GM10248 (cell line): ENCODE measurements at regions not wholly inside any gene's neighbourhood (a gene's known extent, or its start where the extent isn't known, plus 50 kb on each side); places are given as distances from the start of the nearest gene placed in this dataset.

Source experiments
- CTCF ChIA-PET: fragments of 300-600 bp; sonication (Branson Sonifier 250); formaldehyde crosslinking; extraction: SDS; loops from one replicate; lab custom pipeline; 2021; ENCODE audit warnings: antibody characterized with exemption; lab: Yijun Ruan, JAX
- POLR2A ChIA-PET: fragments of 350-650 bp; sonication (Branson Sonifier 250); formaldehyde crosslinking; extraction: SDS; loops from one replicate; lab custom pipeline; 2020; ENCODE audit warnings: antibody characterized with exemption; lab: Yijun Ruan, JAX
- DNase-seq: peaks from one replicate; pipeline ENCODE4 v3.0.0; 2012; ENCODE audit errors: extremely low spot score
- TF ChIP-seq, protein P1 (sequence below): IDR thresholded peaks from 2 replicates; pipeline ENCODE4 v1.5.1; 2012; ENCODE audit warnings: mild to moderate bottlenecking, low read depth; ENCODE audit errors: extremely low read depth, missing control alignments, control extremely low read depth

DNA sequence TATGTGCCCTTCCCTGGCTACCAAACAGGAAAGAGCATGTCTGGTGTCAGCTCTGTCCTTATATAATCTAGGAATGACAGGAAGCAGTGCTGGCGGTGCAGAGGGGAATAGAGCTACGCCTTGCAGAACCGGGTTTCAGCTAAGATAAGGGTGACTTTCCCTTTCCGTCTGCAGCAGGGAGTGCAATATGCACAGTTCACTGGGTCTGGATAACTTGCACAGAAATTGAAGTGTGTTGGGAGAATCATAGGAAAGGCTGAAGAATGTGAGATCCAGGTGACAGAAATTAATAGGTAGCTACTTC lies 90.0 kb upstream of the TSHZ3 start:
- ChIA-PET POLR2A (no interaction called here), CTCF (no interaction called here)
- no peak for DNase-seq
- TF ChIP-seq, protein P1, sequence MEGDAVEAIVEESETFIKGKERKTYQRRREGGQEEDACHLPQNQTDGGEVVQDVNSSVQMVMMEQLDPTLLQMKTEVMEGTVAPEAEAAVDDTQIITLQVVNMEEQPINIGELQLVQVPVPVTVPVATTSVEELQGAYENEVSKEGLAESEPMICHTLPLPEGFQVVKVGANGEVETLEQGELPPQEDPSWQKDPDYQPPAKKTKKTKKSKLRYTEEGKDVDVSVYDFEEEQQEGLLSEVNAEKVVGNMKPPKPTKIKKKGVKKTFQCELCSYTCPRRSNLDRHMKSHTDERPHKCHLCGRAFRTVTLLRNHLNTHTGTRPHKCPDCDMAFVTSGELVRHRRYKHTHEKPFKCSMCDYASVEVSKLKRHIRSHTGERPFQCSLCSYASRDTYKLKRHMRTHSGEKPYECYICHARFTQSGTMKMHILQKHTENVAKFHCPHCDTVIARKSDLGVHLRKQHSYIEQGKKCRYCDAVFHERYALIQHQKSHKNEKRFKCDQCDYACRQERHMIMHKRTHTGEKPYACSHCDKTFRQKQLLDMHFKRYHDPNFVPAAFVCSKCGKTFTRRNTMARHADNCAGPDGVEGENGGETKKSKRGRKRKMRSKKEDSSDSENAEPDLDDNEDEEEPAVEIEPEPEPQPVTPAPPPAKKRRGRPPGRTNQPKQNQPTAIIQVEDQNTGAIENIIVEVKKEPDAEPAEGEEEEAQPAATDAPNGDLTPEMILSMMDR = no peak

DNA sequence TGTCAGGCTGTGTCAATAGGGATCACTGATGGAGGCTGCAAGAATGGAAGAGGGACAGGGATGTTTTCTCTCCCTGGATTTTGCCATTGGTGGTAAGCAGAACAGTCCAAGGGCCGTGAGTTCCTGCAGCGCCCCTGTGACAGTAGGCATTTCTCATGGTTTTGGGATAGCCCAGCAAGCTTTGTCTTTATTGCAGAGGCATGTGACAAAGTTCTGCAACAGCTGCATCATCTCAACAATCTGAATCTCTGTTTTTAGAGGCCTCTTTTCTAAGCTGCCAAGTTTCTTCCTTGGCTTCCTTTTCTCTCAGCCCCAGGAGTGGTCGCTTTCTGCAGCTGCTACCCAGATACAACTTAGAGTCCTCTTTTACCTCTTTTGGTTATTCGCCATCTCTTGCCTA lies 95.7 kb upstream of the TSHZ3 start:
- DNase-seq = no peak
- ChIA-PET POLR2A (no interaction called here), CTCF (no interaction called here)
- TF ChIP-seq, protein P1 = no peak

DNA sequence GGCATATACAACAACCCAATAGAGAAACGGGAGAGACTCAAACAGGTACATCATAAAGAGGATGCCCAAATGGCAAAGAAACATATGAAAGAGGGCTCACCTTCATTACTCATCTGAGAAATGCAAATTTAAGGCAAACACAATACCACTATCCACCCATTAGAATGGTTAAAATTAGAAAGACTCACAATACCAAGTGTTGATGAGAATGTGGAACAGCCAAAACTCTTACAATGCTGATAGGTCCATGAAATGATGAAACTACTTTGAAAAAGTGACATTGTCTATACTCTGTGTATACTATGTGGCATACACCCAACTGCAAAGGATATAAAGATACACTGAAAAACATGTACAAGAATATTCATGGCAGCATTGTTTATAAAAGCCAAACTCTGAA lies 96.2 kb upstream of the TSHZ3 start:
- TF ChIP-seq, protein P1 = no peak
- ChIA-PET CTCF (no interaction called here), POLR2A (no interaction called here)
- DNase-seq = no peak

DNA sequence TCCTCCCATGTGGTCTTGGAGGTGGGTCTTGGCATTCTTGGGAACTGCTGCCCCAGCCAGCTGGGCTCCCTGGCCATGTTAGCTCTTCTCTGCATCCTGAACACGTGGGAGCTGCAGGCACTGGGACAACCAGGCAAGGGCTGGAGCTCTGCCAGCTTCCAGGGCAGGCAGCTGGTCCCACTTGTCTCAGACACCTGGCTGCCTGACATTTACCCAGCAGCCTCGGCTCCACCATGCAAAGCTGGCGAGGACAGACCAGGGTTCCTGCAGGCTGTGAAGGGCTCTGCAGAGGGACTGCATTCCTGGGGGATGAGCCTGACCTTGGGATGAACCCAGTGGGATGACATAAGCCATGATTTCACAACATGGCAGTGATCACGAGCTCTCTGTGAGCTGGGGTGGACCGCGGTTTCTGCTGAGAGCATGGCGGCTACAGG lies 99.0 kb upstream of the TSHZ3 start:
- no peak for DNase-seq
- POLR2A ChIA-PET = no interaction called here
- CTCF ChIA-PET = no interaction called here
- TF ChIP-seq, protein P1 = no peak

DNA sequence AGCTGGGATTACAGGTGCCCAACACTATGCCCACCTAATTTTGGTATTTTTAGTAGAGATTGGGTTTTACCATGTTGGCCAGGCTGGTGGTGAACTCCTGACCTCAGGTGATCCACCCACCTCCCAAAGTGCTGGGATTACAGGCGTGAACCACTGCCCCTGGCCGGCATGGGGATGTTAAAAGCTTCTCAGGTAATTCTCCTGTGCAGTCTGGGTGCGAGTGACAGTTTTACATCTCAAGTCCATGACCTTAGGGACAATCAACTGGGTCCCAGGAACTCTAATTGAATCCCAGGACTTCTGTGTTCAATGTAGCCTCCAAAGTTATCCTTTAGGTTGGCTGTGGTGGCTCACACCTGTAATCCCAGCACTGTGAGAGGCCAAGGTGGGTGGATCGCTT lies 100.1 kb upstream of the TSHZ3 start:
- TF ChIP-seq, protein P1 = no peak
- POLR2A ChIA-PET = no interaction called here
- DNase-seq = no peak
- CTCF ChIA-PET = no interaction called here

DNA sequence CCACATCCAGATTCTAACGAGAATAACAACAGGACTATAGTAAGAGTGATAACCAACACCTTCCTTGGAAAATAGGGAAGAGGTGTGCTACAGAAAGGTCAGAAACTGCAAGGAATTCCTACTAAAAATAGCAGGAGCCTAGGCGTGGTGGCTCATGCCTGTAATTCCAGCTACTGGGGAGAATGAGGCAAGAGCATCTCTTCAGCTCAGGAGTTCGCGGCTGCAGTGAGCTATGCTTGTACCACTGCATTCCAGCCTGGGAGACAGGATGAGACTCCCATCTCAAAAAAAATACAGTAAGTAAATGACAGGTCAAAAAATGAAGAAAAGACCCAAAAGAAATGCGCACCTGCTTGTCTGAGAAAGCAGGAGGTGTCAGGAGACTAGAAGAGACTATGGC lies 101.5 kb upstream of the TSHZ3 start:
- ChIA-PET CTCF (no interaction called here), POLR2A (no interaction called here)
- DNase-seq = no peak
- TF ChIP-seq, protein P1 = no peak
